Suppressor macrophage (primary cell): ENCODE measurements at regions not wholly inside any gene's neighbourhood (a gene's known extent, or its start where the extent isn't known, plus 50 kb on each side); places are given as distances from the start of the nearest gene placed in this dataset.

Experiments used
- DNase-seq, 4 experiments: peaks; one replicate each; pipeline ENCODE4 v3.0.0-alpha.2; 2020 to 2022

DNA sequence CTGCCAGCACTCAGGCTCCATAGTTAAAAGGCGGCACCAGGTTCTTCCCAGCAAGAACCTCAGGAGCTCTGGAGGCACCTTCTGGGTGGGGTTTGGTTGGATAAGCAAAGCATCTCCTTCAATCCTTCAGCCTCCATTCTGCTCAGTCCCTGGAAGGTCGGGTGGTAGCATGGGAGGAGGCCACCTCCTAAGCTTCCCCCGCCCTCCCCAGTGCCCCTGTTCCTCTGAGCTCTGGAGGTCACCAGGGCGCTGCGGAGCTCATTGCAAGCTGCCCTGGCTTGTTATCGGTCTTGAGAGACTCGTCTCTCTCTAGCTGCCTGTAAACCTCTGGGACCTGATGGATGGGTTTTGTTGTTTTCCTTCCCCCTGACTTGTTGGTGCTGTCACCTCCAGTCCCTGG is 124.8 kb downstream of the RPLP1 start:
- no peak for DNase-seq

GRCh38 chr15:69578252-69578651 is 125.6 kb downstream of the RPLP1 start:
- DNase-seq, result no peak

GRCh38 chr15:69578787-69579583 is 126.4 kb downstream of the RPLP1 start:
- DNase-seq, result peak in 1 of 4 experiments; percentile 33

DNA sequence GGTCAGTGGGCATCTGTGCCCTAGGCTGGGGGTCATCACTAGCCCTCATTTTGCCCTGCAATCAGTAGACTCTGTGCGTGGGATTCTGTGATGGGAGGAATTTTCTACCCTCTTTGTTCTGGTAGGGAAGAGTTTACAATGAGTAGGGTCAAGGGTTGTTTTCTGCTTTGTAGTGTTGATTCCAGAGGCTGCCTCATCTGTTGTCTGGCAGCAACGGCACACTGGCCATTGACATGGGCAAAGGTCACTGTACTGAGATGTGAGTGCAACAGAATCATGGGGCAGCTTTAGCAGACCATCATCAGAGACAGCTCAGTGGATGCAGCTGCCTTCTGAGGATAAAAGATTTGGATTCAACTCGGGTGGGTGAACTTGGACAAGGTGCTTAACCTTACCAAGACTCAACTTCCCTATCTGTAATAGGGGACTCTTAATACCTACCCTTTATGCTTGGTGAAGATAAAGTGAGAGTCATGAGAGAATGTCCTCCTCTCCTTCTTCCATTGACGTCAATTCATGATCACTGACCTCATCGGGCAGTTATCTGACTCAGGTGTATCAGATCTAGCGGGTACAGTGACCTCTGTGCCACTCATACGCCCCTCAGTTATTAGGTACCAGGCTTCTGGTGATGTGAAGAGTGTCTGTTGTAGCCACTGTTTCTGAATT is 127.5 kb downstream of the RPLP1 start:
- DNase-seq, result no peak

GRCh38 chr15:69583626-69584025 is 131.0 kb downstream of the RPLP1 start:
- DNase-seq, result peak; percentile 38 to 73 (median 60)

- DNase-seq, result no peak
Observed at GRCh38 chr15:69585937-69586336, 133.3 kb downstream of the RPLP1 start.

DNA sequence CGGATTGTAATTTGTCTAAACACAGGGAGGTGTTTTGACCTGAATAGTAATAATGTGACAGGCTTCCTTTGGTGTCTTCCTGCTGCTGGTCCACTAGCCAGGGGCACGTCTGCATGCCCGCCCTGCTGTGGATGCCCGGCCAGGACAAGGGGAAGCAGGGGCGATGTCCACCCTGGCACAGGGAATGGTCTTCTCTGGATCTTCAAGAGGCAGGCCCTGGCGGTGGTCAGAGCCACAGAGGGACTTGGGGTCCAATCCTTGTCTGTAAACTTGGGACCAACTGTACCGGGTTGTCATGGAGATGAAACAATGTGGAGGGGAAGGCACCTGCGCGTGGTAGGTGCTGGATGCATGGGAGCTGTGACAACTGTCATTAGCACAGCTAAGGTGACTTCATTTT is 134.1 kb downstream of the RPLP1 start:
- no peak for DNase-seq

GRCh38 chr15:69587723-69588426 is 135.3 kb downstream of the RPLP1 start:
- DNase-seq, result peak in 2 of 4 experiments; percentile 36 to 44

DNA sequence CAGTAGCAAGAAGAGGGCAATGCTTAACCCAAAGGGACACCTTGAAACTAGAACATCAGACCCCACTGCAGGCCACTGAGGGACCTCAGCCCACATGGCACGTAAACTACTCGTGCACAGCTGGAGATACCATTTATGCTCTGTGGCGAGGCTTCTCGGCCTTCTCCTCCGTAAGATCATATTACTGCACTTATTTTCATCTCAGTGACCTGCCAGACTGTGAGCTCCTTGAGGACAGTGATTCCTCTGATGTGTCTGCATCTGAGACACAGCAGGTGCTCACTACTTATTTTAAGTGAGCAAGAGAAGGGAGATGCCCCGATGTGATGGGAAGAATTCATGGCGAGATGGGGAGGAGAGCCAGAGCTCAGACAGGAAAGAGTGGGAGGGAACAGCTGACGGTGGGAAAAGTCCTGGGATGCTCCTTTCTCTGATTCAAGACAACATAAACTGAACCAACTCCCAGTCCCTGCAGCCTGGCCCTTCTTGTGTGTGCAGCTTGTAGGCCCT is 137.6 kb downstream of the RPLP1 start:
- no peak for DNase-seq

- no peak for DNase-seq
Observed at GRCh38 chr15:69590932-69591524, 138.4 kb downstream of the RPLP1 start.

DNA sequence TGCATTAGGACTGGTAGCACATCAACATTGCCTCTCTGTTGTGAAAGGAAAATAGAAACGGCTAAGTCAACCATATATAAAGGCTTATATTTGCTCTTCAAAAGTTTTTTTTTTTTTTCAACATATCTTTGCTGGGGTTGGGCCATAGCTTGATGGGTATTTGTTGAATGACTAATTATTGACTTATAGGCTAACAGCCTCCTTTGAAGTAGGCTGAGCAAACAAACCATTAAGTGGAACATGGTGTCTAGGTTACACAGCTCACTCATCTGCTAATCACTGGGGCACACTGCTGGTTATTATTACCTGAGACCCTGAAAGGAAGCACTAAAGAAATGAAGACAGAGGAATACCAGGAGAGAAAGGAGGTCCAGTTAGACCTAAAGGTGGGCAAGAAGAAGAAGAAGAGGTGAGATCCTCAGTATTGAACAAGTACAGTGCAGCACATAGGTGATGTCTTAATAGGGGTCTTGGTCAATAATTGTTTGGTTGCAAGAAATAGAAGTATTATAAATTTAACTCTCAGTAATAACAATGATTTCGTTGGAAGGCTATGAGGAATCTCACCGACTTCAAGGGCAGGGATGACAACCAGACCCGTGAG is 139.4 kb downstream of the RPLP1 start:
- no peak for DNase-seq

DNA sequence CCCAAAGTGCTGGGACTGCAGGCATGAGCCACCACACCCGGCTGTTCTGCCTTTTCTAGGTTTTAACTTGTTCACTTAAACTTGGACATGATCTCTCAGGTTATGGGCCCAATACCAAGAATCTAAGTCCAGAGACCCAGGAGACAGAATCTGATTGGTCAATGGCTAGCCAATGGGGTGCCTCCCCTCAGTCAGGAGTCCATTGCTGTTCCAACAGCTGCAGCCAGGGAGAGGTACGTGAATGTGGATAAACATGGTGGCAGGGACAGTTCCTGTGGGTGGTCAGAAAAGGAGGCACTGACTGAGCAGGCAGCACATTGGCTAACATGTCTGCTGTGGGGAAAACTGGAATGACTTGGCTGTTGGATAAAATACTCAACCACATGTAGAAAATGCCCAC is 140.3 kb downstream of the RPLP1 start:
- no peak for DNase-seq

DNA sequence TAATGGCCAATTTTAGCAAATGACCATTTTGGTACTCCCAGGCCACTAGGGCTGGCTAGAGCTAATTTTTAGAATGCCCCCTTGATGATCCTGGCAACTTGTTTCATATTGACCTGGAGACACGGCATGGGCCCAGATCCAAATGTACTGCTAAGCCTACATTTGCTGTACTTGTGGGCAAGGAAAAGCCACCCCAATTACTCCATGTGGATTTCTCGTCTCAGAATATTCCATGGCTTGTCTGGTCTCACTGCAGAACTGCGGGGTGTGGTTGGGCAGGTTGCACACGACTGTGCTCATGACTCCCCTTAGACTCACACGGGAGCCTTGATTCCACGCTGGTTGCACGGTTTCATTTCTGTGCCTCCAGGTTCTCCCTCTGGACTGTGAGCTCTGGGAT is 140.9 kb downstream of the RPLP1 start:
- no peak for DNase-seq

DNA sequence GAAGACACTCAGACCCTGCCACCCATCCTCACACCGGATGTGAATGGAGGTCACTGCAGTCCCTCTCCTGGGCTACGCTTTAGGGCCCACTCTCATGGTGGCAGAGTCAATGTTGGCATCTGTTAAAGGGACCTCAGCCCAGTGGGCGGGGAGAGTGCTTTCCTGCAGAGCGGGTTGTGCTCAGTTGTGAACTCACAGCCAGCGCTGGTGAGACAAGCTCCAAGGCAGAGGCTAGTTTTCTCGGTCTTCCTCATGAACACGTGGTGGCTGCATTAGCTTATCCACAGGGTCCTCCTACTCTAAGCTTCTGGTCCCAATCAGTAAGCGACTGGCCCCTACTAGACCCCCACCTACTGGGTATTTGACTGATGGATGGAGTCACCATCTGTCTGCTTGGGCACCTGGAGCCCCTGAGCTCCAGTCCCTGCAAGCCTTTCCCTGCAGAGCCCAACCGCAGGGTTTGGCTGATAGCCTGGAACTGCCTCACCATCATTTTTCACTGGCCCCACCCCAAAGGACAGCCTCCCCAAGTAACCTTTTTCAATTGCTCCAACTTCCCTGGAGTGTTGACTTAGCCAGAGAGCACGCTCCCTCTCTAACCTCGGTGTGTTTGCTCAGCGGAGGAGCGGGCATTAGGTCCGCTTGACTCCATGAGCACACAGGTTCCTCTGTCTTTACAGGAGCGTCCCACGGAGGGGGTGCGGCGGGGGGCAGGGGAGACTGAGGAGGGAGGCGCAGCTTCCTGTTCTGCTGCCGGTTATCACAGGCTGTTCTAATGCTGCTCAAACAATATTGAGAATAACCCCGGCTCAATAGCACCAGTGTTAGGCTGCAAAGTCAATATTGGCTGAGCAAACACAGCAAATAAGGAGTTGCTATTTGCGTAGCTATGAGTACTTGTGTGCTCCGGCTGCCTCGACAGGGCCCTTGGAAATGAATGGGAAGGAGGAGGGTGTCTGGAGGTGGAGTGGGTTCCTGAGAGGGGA is 141.7 kb downstream of the RPLP1 start:
- DNase-seq, result peak; percentile 43 to 72 (median 60)

DNA sequence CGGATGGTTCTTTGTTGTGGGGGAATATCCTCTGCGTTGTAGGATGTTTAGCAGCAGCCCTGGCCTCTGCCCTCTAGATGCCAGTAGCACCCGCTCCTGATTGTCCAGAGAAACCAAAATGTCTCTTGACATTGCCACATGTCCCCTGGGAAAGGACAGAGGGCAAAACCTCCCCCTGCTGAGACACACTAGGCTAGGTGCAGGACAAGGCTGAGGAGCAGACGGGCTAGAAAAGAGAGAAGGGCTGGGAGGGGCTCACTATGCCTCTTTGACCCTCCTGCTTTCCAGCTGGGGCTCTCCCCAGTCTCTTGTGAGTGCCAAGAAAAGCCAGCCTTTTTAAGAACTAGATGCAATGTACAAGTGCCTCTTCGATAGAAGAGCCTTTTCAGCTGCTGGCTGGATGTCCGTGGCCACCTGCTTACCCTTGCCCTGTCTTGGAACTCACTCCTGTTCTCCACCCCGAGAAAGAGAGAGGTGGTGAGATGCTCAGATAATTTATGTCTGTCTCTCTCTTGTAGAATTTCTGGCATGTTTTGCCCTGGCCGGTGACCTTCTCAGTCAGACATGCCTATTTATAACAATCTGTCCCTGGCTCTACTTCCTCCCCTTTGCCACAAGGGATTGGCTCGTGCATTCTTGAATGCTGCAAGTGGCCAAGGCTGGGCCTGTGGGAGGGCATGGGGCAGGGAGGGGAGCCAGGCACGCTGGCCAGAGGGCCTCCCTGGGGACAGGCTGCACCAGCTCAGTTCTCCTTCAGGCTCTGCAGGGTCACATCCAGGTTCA is 142.6 kb downstream of the RPLP1 start:
- peak; percentile 68 to 86 (median 85) for DNase-seq

- no peak for DNase-seq
Observed at GRCh38 chr15:69597061-69597592, 144.5 kb downstream of the RPLP1 start.

DNA sequence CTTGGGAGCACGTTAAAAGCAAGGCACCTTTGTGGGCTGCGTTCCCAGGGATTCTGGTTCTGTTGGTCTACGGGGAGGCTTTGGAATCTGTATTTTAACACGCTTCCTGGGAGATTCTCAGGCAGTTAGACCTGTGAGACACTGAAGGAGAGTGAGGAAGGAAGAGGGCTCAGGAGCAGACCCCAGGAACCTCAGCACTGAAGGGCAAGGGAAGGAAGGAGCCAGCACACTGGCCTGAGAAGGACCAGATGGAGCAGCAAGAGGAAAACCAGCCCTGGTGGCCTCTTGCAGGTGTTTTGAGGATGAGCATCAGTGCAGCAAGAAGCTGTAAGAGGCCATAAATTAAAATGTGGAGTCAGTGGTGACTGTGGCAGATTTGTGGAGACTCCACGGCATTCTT is 146.7 kb downstream of the RPLP1 start:
- DNase-seq, result no peak

DNA sequence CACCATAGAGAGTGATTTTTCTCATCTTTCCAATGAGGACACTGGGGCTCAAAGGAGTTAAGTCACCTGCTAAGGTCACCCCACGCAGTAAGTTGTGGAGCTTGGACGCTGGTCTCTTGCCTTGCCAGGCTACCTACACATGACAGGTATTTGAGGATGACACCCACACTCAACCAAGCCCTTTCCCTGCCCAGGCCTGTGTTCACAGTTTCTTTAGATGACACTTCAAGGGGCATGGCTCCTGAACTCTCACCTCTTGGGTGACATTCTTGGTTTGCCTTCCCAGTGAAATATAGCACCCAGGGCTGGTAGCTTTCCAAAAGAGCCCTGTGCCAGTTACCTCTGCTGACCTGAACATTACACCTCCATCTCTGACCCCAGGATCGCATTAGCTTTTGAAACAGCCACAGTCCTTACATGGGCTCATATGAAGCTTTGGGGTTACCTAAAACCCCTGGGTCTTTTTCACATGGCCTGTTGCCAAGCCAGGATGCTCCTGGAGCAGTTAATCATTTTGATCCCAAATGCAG is 148.0 kb downstream of the RPLP1 start:
- no peak for DNase-seq

DNA sequence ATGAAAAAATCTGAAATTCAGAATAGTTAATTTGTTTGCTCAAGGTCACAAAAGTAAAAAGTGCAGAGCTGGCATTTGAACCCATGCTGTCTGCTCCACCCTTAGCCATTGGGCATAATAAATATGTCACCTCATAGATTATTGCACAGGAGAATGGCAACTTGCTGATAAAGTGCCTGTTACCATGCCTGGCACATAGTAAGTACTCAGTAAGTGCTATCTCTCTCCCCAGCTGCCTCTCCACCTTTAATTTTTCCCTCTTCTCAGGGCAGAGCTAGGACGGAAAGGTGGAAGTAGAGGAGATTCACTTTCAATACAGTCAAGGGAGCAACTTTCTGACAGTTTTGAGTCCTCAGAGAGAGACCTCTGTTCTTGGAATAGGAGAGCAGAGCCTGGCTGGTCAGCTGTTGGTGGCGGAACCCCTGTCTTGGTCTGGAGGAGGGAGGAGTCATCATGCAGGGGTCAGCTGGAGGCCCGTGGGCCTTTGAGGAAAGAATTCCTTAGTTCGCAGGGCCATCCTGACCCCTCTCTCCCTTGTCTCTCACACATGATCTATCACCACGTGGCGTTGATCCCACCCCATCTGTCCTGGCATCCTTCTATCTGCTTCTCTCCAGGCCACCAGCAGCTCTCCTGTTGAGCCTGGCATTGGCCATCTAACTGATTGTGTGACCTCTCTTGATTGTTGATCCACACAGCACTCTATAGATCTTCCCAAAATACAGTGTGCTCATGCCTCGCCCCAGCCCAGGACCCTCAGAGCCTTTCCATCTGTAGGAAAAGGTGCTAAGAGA is 149.3 kb downstream of the RPLP1 start:
- DNase-seq, result no peak
